Peyer's patch (tissue), 4 donors: ENCODE measurements at regions not wholly inside any gene's neighbourhood (a gene's known extent, or its start where the extent isn't known, plus 50 kb on each side); places are given as distances from the start of the nearest gene placed in this dataset.

Experiments used
- DNase-seq, 3 donors: peaks; one replicate each; pipeline ENCODE4 v3.0.0-alpha.2; 2017 to 2019
- H3K27ac ChIP-seq, 4 donors: fragments of 200-600 bp; sonication (generic); one replicate each; pipeline ENCODE4 v1.5.1; 2016 to 2019
- H3K27me3 ChIP-seq, 2 donors: fragments of 200-600 bp; sonication (generic); one replicate each; pipeline ENCODE4 v1.5.1; 2019
- H3K36me3 ChIP-seq, 3 donors: fragments of 200-600 bp; sonication (generic); one replicate each; pipeline ENCODE4 v1.5.1; 2016 to 2019
- H3K4me1 ChIP-seq, 4 donors: fragments of 200-600 bp; sonication (generic); one replicate each; pipeline ENCODE4 v1.5.1; 2016 to 2019
- H3K4me3 ChIP-seq, 4 donors: fragments of 200-600 bp; sonication (generic); 1 replicate in 3 of 4; 2 replicates in 1 of 4; pipeline ENCODE4 v1.5.1; 2016 to 2019; ENCODE audit warnings: mild to moderate bottlenecking in 1 of 4
- H3K9me3 ChIP-seq, 4 donors: fragments of 200-600 bp; sonication (generic); one replicate each; pipeline ENCODE4 v1.5.1; 2016 to 2019; ENCODE audit warnings: mild to moderate bottlenecking in 1 of 4
- CTCF ChIP-seq, 6 experiments: fragments of 450-650 bp in 4 of 6; fragments of 200-600 bp in 2 of 6; sonication (generic) in 1 of 6; IDR thresholded peaks; one replicate each; pipeline ENCODE4 v1.5.1; 2017 to 2019; ENCODE audit warnings: antibody characterized with exemption in 6 of 6, mild to moderate bottlenecking in 3 of 6, moderate library complexity in 1 of 6
- POLR2A ChIP-seq, 2 donors: fragments of 450-650 bp; IDR thresholded peaks; one replicate each; pipeline ENCODE4 v1.5.1; 2017; ENCODE audit warnings: antibody characterized with exemption in 2 of 2, mild to moderate bottlenecking in 2 of 2, moderate library complexity in 2 of 2

GRCh38 chr15:66999046-66999968 is 66.1 kb upstream of the SMAD3 start:
- H3K9me3 ChIP-seq = no peaks in the 10 kb centered on the region
- H3K27me3 ChIP-seq = no peaks in the 10 kb centered on the region
- H3K27ac ChIP-seq = no peak overlapping the region
- no peak overlapping the region for H3K4me3 ChIP-seq
- H3K36me3 ChIP-seq = no peaks in the 10 kb centered on the region
- no peak for DNase-seq
- H3K4me1 ChIP-seq = no peaks in the 10 kb centered on the region
- no peak for TF ChIP-seq POLR2A (IDR thresholded peaks at IDR 0.05)
- TF ChIP-seq CTCF (IDR thresholded peaks at IDR 0.05) = no peak

- Histone ChIP-seq H3K36me3 (no peaks in the 10 kb centered on the region), H3K4me1 (no peaks in the 10 kb centered on the region), H3K27ac (no peak overlapping the region), H3K27me3 (no peaks in the 10 kb centered on the region), H3K4me3 (no peak overlapping the region), H3K9me3 (no peaks in the 10 kb centered on the region)
- no peak for DNase-seq
- TF ChIP-seq POLR2A (IDR thresholded peaks at IDR 0.05) (no peak), CTCF (IDR thresholded peaks at IDR 0.05) (no peak)
These were observed 64.5 kb upstream of the SMAD3 start for GRCh38 chr15:67000896-67001295.

- Histone ChIP-seq H3K9me3 (no peaks in the 10 kb centered on the region), H3K27me3 (no peaks in the 10 kb centered on the region), H3K27ac (no peak overlapping the region), H3K4me3 (no peak overlapping the region), H3K36me3 (no peaks in the 10 kb centered on the region), H3K4me1 (no peaks in the 10 kb centered on the region)
- no peak for DNase-seq
- TF ChIP-seq CTCF (IDR thresholded peaks at IDR 0.05) (no peak), POLR2A (IDR thresholded peaks at IDR 0.05) (no peak)
These were observed 63.0 kb upstream of the SMAD3 start for GRCh38 chr15:67002368-67002767.

GRCh38 chr15:67003586-67003985 is 61.8 kb upstream of the SMAD3 start:
- H3K36me3 ChIP-seq = no peaks in the 10 kb centered on the region
- no peaks in the 10 kb centered on the region for H3K9me3 ChIP-seq
- TF ChIP-seq POLR2A (IDR thresholded peaks at IDR 0.05) (no peak), CTCF (IDR thresholded peaks at IDR 0.05) (no peak)
- no peak overlapping the region for H3K4me3 ChIP-seq
- DNase-seq = no peak
- H3K4me1 ChIP-seq = no peaks in the 10 kb centered on the region
- no peak overlapping the region for H3K27ac ChIP-seq
- no peaks in the 10 kb centered on the region for H3K27me3 ChIP-seq

- Histone ChIP-seq H3K36me3 (no peaks in the 10 kb centered on the region), H3K9me3 (no peaks in the 10 kb centered on the region), H3K4me3 (no peak overlapping the region), H3K27me3 (no peaks in the 10 kb centered on the region), H3K4me1 (no peaks in the 10 kb centered on the region), H3K27ac (no peak overlapping the region)
- TF ChIP-seq POLR2A (IDR thresholded peaks at IDR 0.05) (no peak), CTCF (IDR thresholded peaks at IDR 0.05) (no peak)
- DNase-seq = no peak
These were observed 61.3 kb upstream of the SMAD3 start for GRCh38 chr15:67004142-67004541.
